ENCODE measurements at regions not wholly inside any gene's neighbourhood (a gene's known extent, or its start where the extent isn't known, plus 50 kb on each side); places are given as distances from the start of the nearest gene placed in this dataset.
"Not testable (repeated sequence)": the region's sequence is repeated elsewhere in the genome, so short reads cannot be mapped to it uniquely, and the experiment has no call there.

GRCh38 chr13:94842901-94843300 lies 130.6 kb upstream of the SOX21 start:
- DNase-seq (ENCODE audit: low read depth), result no peak
- TF ChIP-seq MAX (IDR thresholded peaks at IDR 0.05; ENCODE audit: low read depth, low read length), result no peak
- no peak for TF ChIP-seq MYC (IDR thresholded peaks at IDR 0.05; ENCODE audit: low read depth, low read length)
- no peak for TF ChIP-seq POLR2A (IDR thresholded peaks at IDR 0.05; ENCODE audit: extremely low read depth, insufficient read length)
- TF ChIP-seq, protein P1, sequence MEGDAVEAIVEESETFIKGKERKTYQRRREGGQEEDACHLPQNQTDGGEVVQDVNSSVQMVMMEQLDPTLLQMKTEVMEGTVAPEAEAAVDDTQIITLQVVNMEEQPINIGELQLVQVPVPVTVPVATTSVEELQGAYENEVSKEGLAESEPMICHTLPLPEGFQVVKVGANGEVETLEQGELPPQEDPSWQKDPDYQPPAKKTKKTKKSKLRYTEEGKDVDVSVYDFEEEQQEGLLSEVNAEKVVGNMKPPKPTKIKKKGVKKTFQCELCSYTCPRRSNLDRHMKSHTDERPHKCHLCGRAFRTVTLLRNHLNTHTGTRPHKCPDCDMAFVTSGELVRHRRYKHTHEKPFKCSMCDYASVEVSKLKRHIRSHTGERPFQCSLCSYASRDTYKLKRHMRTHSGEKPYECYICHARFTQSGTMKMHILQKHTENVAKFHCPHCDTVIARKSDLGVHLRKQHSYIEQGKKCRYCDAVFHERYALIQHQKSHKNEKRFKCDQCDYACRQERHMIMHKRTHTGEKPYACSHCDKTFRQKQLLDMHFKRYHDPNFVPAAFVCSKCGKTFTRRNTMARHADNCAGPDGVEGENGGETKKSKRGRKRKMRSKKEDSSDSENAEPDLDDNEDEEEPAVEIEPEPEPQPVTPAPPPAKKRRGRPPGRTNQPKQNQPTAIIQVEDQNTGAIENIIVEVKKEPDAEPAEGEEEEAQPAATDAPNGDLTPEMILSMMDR (IDR thresholded peaks at IDR 0.05; ENCODE audit: low read depth, low read length), result no peak
- H3K4me3 ChIP-seq (ENCODE audit: low read depth, low read length), result no peak overlapping the region

GRCh38 chr13:94837056-94837455 lies 124.7 kb upstream of the SOX21 start:
- not testable (repeated sequence) for DNase-seq (ENCODE audit: low read depth); H3K4me3 ChIP-seq (ENCODE audit: low read depth, low read length)

DNA sequence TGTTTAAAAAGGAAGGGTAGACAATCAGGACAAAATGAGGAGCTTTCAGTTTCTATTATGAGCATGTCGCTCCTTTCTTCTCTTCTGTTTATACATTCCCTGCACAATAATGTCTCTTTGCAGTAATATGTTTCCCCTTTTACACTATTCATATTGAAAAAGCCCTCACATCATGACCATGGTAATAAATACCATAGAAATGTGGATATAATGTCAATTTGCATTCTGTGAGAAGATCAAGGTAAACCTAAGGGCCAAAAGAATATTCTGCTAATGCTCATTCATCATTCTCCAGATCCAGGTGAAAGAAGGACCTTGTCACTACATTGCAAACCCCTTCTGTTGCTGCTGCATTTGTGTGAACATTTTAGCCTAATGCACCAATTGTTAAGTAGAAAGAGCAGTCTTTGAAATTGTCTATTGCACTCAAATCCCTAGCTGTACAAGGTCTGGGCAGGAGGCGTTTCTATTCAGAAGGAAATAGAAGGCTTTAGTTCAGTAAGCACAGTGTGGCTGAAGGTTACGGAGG lies 117.6 kb upstream of the SOX21 start:
- DNase-seq (ENCODE audit: low read depth), result no peak
- TF ChIP-seq MYC (IDR thresholded peaks at IDR 0.05; ENCODE audit: low read depth, low read length) (no peak), POLR2A (IDR thresholded peaks at IDR 0.05; ENCODE audit: extremely low read depth, insufficient read length) (no peak), MAX (IDR thresholded peaks at IDR 0.05; ENCODE audit: low read depth, low read length) (no peak)
- TF ChIP-seq, protein P1 (IDR thresholded peaks at IDR 0.05; ENCODE audit: low read depth, low read length), result no peak
- H3K4me3 ChIP-seq (ENCODE audit: low read depth, low read length), result no peak overlapping the region

- H3K4me3 ChIP-seq (ENCODE audit: low read depth, low read length), result no peak overlapping the region
These were observed 117.0 kb upstream of the SOX21 start for GRCh38 chr13:94829185-94829836.

DNA sequence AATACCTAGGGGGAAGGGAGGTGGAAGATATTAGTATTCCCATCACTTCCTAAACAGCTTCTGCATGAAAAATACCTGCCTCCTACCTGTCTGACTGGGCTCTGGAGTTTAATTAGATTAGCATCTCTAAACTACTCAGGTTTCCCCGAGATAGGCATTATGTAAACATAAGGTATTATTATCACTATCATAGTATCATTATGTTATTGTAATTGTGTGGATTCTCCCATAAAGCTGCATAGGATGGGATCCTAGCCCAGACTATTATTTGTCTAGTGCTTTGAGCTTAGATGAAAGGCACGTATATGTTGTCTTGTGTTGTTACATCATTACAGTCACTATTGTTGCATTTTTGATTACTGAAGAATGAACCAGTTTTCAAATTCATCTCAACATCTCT lies 115.2 kb upstream of the SOX21 start:
- TF ChIP-seq, protein P1 (IDR thresholded peaks at IDR 0.05; ENCODE audit: low read depth, low read length), result no peak
- TF ChIP-seq MAX (IDR thresholded peaks at IDR 0.05; ENCODE audit: low read depth, low read length) (no peak), POLR2A (IDR thresholded peaks at IDR 0.05; ENCODE audit: extremely low read depth, insufficient read length) (no peak), MYC (IDR thresholded peaks at IDR 0.05; ENCODE audit: low read depth, low read length) (no peak)
- no peak for DNase-seq (ENCODE audit: low read depth)
- H3K4me3 ChIP-seq (ENCODE audit: low read depth, low read length), result no peak overlapping the region

More at GRCh38 chr13:94829185-94829836, 117.0 kb upstream of the SOX21 start:
- no peak for DNase-seq (ENCODE audit: low read depth)
- TF ChIP-seq MYC (IDR thresholded peaks at IDR 0.05; ENCODE audit: low read depth, low read length) (no peak), POLR2A (IDR thresholded peaks at IDR 0.05; ENCODE audit: extremely low read depth, insufficient read length) (no peak), MAX (IDR thresholded peaks at IDR 0.05; ENCODE audit: low read depth, low read length) (no peak)
- TF ChIP-seq, protein P1 (IDR thresholded peaks at IDR 0.05; ENCODE audit: low read depth, low read length), result no peak

DNA sequence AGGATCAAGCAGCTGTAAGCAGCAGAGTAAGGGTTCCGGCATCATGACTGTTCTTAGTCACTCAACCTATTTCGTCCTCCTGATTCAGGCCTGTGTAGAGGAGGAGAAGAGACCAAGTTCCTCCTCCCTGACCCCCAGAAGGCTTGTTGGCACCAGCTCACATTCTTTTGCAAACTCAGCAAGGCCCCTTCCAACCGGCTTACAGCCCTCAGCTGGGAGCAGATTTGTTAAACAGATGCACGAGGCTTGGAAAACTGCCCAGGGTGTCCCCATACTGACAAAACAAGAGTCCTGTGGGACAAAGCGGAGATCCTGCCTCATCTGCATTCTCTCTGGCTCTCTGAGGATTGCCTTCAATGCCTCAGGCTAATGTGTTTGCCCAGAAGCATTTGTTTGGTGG lies 113.2 kb upstream of the SOX21 start:
- H3K4me3 ChIP-seq (ENCODE audit: low read depth, low read length), result no peak overlapping the region
- DNase-seq (ENCODE audit: low read depth), result no peak
- no peak for TF ChIP-seq MAX (IDR thresholded peaks at IDR 0.05; ENCODE audit: low read depth, low read length)
- TF ChIP-seq, protein P1 (IDR thresholded peaks at IDR 0.05; ENCODE audit: low read depth, low read length), result no peak
